ENCODE measurements at regions not wholly inside any gene's neighbourhood (a gene's known extent, or its start where the extent isn't known, plus 50 kb on each side); places are given as distances from the start of the nearest gene placed in this dataset.
"Not testable (repeated sequence)": the region's sequence is repeated elsewhere in the genome, so short reads cannot be mapped to it uniquely, and the experiment has no call there.

DNA sequence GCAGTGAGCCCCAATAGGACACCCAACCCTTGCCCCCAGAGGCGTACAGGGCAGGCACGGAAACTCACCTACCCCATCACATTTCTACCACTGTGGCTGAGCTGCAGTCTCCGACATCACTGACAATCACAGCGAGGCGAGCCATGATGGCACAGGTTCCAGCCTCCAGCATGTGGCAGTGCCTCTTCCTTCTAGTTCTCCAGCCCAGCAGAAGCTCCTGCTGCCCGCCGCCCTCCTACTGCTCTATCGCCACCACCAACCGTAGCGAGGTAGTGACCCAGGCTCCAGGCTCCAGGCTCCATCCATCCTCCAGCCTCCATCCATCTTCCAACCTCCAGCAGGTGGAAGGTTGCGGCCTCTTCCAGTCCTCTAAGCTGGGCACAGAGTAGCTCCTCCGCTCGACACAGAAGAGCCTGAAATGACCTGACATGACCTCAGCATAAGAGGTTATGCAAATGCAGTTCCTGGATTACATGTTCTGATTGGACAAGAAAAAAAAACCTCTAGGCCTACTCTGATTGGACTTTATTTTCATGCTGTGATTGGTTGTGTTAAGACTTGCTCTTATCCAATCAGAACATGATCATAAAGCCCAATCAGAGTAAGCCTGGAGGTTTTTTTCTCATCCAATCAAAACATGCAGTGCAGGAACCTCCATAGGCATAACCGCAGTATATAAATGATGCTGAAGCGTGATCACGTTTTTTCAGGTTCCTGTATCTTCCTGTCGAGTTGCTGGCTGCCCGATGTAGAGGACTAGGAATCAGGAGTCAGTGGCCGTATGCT lies 438.9 kb upstream of the ZNF337 start:
- DNase-seq (ENCODE audit: insufficient read length, low spot score) = no peak
- FAIRE-seq = no peak

DNA sequence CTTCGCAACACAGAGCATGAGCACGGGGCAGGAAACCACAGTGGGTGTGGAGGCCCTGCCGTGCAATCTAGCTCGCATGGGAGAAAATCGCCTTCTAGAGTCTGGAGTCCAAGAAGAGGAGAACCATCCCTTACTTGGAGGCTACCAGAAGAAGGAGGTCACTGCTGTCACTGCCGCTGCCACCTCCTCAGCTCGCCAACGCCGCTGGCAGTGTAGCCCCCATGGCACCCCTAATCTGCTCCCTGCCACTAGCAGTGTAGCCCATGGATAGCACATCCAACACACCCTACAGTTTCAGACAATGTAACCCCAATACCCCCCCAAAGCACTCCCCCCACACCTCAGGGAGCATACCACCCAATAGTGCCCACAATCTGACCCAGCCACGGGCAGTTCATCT lies 438.0 kb upstream of the ZNF337 start:
- DNase-seq (ENCODE audit: insufficient read length, low spot score) (no peak), FAIRE-seq (no peak)

DNA sequence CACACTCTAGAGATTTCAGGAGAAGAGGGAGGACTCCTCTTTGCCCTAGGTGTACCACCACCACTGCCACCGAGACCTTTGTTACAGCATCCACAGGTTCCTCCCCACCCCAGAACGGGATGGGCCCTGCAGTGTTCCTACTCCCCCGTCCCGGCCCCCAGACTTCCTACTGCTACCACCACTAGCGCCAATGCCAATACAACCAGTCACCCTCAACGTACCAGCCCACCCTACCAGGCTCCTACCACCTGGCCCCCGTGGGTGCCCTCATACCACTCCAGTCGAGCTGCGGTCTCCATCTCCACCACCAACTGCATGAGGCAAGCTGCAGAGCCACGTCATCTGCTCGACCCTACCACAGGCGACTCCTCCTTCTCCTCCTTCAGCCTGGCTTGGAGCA lies 437.1 kb upstream of the ZNF337 start:
- not testable (repeated sequence) for FAIRE-seq; DNase-seq (ENCODE audit: insufficient read length, low spot score)

DNA sequence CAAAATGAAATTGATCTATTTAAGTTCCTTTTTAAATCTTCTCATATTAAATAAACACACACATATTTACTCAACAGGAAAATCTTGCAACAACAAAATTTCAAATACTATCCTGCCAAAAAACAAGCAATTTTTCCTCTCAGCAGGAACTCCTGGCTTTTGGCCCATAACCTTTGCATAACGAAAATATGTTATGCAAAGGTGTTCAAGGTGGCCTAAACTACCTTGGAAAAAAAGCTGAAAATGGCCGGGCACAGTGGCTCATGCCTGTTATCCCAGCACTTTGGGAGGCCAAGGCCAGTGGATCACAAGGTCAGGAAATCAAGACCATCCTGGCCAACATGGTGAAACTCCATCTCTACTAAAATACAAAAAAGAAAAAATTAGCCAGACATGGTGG lies 424.3 kb upstream of the ZNF337 start:
- FAIRE-seq; DNase-seq (ENCODE audit: insufficient read length, low spot score): not testable (repeated sequence)

DNA sequence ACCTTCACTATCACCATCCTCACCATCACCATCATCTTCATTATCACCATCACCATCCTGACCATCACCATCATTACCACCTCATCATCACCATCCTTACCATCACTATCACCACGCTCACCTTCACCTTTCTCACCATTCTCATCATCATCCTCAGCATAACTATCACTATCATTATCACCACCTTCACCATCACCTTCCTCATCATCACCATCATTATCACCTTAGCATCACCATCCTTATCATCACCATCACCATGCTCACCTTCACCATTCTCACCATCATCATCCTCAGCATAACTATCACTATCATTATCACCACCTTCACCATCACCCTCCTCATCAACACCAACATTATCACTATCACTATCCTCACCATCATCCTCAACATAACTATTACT lies 397.8 kb upstream of the ZNF337 start:
- not testable (repeated sequence) for FAIRE-seq; DNase-seq (ENCODE audit: insufficient read length, low spot score)

DNA sequence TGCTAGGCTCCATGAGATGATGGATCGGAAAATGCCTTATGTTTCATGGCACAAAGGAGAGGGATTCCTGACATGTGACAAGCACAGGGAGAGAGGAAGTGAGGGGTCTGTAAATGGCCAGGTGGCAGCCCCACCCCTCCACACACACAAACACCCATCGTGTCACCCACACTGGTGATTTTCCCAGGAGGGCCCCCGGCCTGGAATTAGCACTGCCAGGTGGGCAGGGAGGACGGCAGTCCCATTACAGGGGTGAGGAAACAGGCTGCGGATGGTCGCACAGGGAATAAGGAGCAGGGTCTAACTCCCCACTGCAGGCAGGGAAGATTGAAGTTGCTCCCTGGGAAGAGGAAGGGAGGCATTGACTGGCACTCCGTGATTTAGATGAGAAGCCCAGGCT lies 395.3 kb upstream of the ZNF337 start:
- DNase-seq (ENCODE audit: insufficient read length, low spot score); FAIRE-seq: not testable (repeated sequence)

DNA sequence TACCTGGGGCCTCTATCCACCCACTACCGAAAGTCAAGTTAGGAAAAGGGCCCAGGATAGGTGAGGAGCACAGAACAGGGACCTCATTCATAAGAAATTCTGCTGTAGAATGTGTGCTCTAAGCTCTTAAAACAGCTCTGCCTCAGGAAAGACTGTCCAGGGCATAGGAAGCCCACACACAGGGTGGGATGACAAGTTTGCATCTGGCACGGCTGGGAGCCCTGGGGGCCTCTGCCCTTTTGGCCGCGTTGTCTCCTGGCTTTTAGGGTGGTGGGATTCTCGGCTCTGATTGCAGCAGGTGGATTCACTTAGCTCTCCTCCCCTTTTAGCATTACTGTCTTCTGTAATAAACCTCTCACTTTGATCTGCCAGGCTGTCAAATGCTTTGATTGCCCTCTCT lies 389.5 kb upstream of the ZNF337 start:
- not testable (repeated sequence) for FAIRE-seq; DNase-seq (ENCODE audit: insufficient read length, low spot score)

DNA sequence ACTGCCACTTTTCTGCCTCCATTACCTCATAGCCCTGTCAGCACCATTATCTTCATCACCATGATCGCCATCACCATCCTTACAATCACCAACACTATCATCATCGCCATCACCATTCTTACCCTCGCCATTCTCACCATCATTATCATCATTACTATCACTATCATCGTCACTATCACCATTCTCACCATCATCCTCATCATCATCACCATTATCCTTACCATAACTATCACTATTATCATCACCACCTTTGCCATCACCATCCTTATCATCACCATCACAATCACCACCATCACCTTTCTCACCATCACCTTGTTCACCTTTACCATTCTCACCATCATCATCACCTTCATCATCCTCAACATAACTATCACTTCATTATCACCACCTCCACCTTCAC lies 377.3 kb upstream of the ZNF337 start:
- DNase-seq (ENCODE audit: insufficient read length, low spot score); FAIRE-seq: not testable (repeated sequence)

DNA sequence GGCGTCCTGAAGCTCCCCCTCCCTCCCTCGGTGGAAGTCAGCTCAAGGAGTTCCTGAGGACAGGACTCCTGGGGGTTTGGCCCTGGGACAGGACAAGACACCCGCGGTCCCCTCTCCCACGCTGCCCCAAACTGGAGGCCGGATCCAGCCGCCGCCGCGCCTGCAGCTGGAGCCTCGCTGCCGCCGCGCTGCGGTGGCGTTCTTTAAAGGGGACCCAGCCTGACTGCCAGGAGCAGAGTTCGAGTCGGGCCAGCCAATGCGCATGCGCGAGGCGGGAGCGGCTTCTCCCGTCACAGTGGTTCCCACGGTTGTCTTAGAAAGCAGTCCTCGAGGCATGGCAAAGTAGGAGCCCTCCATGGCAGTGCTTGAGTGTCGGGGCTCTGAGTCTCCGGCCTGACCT lies 362.7 kb upstream of the ZNF337 start:
- not testable (repeated sequence) for DNase-seq (ENCODE audit: insufficient read length, low spot score); FAIRE-seq

DNA sequence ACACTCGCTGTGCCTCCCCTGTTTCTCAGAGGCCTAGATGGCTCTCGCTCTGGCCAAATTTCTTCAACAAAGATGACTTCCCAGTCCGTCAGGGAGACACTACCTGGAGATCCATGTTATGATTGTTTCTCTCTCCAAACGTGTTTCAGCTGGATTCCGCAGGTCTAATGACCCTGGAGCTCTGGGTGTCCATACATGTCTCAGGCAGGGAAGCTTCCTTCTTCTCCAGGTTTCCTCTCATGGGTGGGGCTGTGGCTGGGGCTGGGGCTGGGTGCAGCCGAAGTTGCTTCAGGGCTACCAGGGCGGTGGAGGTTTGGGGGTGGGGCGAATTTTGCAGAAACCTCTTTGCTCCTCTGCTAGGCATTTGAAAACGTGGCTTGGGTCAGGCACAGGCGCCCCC lies 361.8 kb upstream of the ZNF337 start:
- not testable (repeated sequence) for FAIRE-seq; DNase-seq (ENCODE audit: insufficient read length, low spot score)

DNA sequence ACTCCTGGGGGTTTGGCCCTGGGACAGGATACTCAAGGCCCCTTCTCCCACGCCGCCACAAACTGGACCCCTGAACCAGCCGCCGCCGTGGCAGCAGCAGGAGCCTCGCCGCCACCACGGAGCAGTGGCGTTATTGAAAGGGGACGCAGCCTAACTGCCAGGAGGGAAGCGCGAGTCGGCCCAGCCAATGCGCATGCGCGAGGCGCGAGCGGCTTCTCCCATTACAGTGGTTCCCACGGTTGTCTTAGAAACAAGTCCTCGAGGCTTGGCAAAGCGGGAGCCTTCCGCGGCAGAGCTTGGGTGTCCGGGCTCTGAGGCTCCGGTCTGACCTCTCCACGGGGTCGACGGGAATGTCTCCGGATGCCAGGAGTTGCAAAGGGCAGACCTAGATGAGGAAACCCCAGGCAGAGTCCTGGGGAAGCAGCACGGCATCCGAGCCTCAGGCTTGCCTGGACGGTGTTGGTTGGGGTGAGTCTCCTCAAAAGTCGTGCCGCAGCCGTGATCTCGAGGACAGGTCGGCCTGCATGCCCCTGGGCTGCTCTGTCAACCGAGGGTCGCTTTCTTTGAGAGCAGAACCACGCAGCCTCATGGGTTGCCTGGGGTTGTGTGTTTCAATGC lies 360.6 kb upstream of the ZNF337 start:
- DNase-seq (ENCODE audit: insufficient read length, low spot score); FAIRE-seq: not testable (repeated sequence)

DNA sequence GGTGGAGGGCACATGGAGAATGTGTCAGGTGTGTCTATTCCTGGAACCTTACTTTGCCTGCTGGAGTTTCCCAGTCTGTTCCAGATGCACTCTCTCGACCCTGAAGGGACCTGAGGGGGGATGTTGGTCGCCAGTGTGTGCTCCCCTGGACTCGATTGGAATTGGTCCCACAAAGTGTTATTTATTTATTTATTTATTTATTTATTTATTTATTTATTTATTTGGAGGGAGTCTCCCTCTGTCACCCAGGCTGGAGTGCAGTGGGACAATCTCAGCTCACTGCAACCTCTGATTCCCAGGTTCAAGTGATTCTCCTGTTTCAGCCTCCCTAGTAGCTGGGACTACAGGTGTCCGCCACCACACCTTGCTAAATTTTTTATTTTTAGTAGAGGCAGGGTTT lies 329.1 kb upstream of the ZNF337 start:
- not testable (repeated sequence) for FAIRE-seq; DNase-seq (ENCODE audit: insufficient read length, low spot score)

DNA sequence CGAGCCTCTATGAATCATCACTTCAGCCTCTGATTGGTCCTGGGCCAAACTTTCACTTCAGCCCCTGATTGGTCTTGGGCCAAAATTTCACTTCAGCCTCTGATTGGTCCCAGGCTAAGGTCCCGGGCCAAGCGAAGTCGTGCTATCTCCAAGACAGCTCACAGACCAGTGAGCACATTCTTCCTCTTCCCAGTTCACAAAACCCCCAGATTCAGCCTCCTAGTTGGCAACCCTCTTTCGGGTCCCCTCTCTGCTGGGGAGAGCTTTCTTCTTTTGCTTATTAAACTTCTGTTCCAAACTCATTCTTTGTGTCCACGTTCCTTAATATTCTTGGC lies 314.3 kb upstream of the ZNF337 start:
- FAIRE-seq; DNase-seq (ENCODE audit: insufficient read length, low spot score): not testable (repeated sequence)

DNA sequence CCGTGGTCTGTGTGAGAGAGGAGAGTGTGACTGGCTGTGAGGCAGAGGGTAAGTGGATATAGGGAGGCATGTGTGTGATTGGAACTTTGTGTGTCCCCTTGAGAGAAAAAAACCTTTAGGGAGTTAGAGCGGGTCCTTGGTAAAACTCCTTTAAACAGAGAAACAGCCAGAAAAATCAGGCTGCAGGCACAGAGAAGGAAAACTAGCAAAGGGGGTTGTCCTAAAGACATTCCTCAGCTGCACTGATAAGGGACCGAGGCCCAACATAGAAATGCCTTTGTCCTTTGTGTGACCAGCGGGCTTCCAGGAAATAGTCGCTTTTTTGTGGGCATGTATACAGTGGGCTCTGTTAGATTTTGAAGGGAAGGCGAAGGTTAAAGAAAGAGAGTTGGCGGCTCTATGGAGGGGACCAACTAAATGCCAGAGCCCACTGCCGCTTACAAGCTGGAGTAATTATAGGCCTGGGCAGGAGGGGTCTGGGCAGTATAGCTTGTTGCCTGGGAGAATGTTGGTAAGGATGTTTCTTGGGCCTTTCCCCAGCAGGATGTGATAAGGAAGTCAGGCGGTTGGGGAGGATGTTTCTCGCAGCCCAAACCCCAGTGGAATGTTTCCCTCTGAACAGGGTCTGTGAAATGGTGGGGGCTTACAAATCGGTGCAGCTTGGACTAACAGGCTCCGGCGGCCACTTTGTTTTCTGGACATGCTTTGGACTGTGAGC lies 313.7 kb upstream of the ZNF337 start:
- DNase-seq (ENCODE audit: insufficient read length, low spot score); FAIRE-seq: not testable (repeated sequence)

DNA sequence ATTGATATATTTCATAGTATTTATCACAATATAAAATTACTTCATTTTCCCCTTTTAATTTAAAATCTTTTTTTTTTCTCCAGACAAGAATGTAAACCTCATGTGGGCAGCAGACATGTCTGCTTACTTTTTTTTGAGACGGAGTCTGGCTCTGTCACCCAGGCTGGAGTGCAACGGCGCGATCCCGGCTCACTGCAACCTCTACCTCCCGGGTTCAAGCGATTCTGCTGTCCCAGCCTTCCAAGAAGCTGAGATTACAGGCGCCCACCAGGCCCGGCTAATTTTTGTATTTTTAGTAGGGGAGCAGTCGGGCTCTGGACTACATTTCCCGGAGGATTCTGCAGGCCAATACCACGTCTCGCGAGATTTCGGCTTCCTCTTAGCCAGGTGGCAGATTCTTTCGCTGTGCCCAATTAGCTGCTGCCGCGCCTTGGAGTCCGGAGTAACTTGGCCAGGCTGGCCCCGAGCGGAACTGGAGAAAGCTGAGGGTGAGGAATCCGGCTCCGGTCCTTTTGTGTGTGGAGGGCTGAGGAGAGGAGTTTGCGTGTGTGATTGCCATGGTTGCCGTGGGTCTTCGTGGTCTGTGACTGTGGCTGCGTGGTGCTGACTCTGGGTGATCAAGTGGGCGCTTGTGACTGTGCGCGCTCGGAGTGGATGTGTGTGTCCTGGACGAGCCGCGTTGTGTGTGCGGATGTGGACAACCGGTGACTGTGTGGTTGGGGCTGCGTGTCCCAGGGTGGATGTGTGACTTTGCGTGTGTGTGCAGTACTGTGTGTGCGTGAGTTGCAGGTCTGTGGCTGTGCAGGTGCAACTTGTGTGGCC lies 313.0 kb upstream of the ZNF337 start:
- peak; percentile 26 for DNase-seq (ENCODE audit: insufficient read length, low spot score)
- FAIRE-seq = not testable (repeated sequence)

DNA sequence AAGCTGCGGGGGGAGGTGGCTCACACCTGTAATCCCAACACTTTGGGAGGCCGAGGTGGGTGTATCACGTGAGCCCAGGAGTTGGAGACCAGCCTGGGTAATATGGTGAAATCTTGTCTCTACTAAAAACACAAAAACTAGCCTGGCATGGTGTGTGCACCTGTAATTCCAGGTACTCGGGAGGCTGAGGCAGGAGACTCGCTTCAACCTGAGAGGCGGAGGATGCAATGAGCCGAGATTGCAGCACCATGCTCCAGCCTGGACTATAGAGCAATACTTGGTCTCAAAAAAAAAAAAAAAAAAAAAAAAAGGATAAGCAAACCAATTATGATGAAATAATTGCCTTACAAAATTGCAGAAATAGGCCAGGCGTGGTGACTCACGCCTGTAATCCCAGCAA lies 311.4 kb upstream of the ZNF337 start:
- FAIRE-seq; DNase-seq (ENCODE audit: insufficient read length, low spot score): not testable (repeated sequence)

DNA sequence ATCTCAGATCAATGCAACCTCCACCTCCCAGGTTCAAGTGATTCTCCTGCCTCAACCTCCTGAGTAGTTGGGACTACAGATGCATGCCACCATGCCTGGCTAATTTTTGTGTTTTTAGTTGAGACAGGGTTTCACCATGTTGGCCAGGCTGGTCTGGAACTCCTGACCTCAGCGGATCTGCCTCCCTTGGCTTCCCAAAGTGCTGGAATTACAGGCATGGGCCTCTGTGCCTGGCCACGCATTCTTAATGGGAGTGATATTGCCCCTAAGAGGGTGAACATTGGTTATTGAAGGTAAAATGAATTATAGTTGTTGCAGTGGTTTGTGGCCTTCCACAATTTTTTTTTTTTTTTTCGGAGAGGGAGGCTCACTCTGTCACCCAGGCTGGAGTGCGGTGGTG lies 309.5 kb upstream of the ZNF337 start:
- not testable (repeated sequence) for FAIRE-seq; DNase-seq (ENCODE audit: insufficient read length, low spot score)

DNA sequence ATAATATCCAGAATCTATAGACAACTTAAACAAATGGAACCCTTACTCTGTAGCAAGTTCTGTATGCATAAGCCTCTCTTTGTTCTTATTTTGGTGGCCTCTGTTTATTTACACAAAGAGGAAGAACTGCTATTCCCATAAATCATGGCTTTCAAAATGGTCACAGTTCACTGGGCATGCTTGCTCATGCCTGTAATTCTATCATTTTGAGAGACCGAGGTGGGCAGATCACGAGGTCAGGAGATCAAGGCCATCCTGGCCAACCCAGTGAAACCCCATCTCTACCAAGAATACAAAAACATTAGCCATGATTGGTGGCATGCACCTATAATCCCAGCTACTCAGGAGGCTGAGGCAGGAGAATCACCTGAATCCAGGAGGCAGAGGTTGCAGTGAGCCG lies 307.3 kb upstream of the ZNF337 start:
- FAIRE-seq; DNase-seq (ENCODE audit: insufficient read length, low spot score): not testable (repeated sequence)

DNA sequence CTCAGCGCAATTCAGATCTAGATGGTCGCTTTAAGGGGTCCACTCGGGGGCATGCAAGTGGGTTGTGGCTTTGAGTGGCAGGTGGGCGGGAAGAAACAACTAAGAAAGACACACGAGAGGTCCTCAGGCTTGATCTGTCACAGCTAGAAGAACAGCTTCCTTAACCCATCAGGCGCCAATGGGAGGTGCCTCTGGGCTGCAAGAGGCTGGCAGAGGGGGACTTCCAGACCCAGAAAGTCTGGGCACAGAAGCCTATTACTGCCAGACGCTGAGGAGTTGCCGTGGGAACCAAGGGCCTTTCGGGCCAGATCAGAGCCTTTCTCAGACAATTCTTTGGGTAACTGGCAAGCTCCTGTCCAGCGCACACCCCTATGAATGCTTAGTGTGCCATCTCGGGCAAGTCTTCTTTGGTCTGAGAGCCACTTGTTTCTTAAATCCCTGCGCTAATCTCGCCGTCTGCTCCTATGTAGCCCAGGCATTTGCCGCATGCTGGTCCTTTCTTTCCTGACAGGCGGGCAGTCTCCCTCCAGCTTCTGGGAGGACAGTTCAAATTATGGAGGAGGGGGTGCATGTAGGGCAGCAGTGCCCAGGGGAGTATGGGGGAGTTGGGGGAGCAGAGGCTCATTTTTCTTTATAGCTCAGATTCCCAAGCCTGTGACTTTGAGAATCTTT lies 300.9 kb upstream of the ZNF337 start:
- FAIRE-seq; DNase-seq (ENCODE audit: insufficient read length, low spot score): not testable (repeated sequence)

DNA sequence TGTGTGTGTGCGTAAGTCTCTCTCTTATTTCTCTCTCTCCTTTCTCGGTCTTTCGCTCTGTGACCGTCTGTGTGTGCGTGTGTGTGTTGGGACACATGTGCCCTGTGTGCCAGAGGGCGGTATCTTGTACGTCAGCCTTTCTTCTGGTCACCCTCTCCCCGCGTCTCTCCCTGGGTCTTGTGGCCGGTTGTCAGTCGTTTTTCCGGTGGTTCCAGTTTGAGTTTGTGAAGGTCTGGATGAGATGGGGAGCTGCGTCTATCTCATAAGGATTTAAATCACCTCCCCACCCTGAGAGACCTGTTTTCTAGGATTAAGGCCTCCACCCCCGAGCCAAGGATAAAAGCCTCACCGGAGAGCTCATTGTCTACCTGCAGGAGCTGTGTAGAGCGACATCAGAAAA lies 295.5 kb upstream of the ZNF337 start:
- DNase-seq (ENCODE audit: insufficient read length, low spot score) = no peak
- no peak for FAIRE-seq

All from GM19239 (cell line).